ENCODE measurements at regions not wholly inside any gene's neighbourhood (a gene's known extent, or its start where the extent isn't known, plus 50 kb on each side); places are given as distances from the start of the nearest gene placed in this dataset.
"Not testable (repeated sequence)": the region's sequence is repeated elsewhere in the genome, so short reads cannot be mapped to it uniquely, and the experiment has no call there.

DNA sequence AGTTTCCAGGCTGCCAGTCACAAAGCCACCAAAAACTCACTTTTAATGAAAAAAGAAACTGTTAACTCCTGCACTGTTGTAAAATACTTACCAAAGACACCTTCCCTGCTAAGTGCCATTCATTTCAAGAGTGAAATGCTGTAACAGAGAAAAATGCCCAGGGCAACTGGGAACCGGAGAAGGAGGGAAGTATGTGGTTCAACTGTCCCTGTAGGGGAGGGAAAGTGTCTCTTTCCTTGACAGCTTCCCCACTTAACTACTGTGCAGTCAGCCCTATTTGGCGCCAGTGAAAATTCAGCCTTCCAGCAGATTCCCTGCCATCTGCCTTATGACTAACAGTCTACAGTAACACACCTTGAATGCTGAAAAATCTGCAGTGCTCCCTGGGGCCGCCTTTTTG lies 789.0 kb downstream of the DIAPH3 start:
- no peak for DNase-seq

DNA sequence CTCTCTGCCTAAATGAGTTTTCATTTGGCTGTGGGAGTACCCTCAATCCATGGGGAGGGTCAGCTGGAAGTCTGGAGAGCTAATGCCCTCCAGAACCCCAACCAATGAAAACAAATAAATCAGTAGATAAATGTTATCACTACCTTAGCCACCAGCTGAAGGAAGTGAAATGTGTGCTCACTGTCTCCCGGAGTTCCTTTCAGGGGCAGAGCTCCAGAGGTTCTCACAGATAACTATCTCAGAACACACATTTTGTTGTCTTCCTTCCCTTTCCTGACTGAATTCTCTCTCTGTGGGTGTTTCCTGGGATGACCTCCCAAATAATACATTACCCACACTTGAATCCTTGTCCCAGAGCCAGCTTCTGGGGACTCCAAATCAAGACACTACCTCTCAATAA lies 779.6 kb downstream of the DIAPH3 start:
- no peak for DNase-seq

GRCh38 chr13:59391696-59392095 lies 772.0 kb downstream of the DIAPH3 start:
- DNase-seq: peak; percentile 80

GRCh38 chr13:59392328-59392727 lies 771.4 kb downstream of the DIAPH3 start:
- DNase-seq: no peak

GRCh38 chr13:59394496-59394895 lies 769.2 kb downstream of the DIAPH3 start:
- no peak for DNase-seq

- DNase-seq: no peak
Measured at GRCh38 chr13:59398127-59398526, 765.6 kb downstream of the DIAPH3 start.

- no peak for DNase-seq
Measured at GRCh38 chr13:59398661-59399060, 765.1 kb downstream of the DIAPH3 start.

GRCh38 chr13:59399513-59399912 lies 764.2 kb downstream of the DIAPH3 start:
- DNase-seq: no peak

- DNase-seq: no peak
Measured at GRCh38 chr13:59404331-59404730, 759.4 kb downstream of the DIAPH3 start.

- DNase-seq: not testable (repeated sequence)
Measured at GRCh38 chr13:59407251-59407650, 756.5 kb downstream of the DIAPH3 start.

GRCh38 chr13:59408738-59409137 lies 755.0 kb downstream of the DIAPH3 start:
- DNase-seq: no peak

GRCh38 chr13:59409211-59409610 lies 754.5 kb downstream of the DIAPH3 start:
- no peak for DNase-seq

GRCh38 chr13:59409634-59410200 lies 754.0 kb downstream of the DIAPH3 start:
- DNase-seq: no peak

- no peak for DNase-seq
Measured at GRCh38 chr13:59413126-59413525, 750.6 kb downstream of the DIAPH3 start.

DNA sequence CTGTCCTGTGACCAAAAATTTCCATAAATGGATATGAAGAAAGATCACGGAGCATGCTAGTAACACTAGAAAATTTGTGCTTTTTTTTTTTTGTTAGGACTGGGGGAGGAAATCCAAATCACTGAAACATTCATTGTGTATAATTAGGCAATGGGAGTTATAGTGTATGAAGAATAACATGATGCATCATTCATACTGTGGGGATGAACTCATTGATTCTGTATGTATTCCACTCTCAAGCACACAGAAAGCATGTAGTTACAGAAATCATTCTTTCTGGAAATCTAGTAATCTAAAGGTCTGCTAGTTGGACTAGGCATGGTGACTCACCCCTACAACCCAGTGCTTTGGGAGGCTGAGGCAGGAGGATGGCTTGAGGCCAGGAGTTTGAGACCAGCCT lies 749.7 kb downstream of the DIAPH3 start:
- DNase-seq: no peak

DNA sequence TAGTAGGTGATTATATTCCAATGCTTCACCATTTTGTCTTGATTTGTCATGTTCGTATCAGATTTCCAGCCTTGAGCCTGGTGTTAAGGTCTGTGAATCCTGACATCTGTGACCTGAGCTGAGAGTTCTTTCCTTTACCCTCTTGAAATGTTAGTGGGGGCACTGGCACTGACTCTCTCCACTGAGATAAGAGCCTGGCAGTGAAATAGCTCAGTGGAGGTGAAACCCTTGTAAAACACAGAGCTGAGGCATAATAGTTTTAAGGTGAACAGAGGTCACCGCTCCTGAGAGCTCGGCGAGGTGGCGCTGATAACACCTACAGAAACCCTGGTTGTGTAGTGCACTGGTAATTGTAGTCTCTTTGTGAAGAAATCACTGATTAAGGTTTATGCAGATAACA lies 748.2 kb downstream of the DIAPH3 start:
- DNase-seq: no peak

DNA sequence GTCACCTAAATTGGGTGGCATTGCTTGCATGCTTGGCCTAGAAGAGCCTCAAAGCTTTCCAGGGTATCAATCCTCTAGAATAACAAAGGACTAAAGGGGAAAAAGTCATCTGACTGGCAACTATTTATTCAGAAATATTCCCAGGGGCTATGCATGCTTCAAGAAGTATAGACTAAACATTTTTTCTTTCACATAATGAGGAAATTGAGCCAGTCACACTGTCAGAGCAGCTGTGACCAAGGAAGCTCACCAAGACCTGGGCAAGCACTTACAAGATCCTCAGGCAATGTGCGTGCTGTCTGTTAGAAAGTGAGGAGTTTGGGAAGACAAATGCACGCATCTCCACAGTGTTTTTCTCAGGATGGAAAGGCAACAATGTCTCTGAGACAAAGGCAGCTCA lies 747.2 kb downstream of the DIAPH3 start:
- no peak for DNase-seq

DNA sequence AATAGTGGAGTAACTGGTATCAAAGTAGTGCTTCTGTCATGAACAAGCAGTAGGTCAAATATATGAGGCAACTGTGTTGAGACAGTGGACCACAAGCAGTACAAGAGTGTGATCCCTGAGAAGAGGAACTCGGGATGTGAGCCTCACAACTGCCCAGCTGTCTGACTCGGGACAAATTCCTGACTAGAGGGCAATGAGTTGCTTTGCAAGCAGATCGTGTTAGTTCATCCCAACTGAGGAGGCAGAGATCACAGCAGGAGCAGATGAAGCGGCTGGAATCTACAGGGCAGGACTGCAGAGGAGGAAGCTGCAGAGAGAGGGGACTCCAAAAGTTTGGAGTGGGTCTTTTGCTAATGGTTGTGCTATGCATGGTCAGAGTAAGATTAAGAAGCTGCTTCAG lies 741.1 kb downstream of the DIAPH3 start:
- DNase-seq: no peak

DNA sequence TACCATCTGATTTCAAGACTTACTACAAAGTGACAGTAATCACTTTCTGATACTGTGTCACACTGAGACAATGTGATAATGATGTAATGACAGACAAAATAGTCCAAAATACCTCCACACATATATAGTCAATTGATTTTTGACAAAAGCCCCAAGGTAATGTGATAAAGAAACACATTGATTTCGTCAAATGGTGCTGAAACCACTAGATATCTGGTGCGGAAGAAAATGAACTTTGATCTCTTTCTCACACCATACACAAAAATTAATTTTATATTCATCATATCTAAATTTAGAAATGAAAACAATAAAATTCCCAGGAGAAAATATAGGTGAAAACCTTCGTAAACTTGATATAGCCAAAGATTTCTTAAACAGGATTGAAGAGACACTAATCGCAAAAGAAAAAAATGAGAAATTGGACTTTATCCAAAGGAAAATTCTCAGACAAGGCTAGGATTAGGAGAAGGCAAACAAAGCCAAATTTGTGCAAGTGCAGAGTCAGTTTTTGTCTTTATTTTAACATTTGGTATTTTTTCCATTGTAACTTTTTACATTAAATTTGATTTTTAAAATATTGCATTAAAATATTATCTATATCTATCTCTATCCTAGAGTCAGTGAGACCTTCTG lies 739.9 kb downstream of the DIAPH3 start:
- no peak for DNase-seq

GRCh38 chr13:59424661-59425060 lies 739.1 kb downstream of the DIAPH3 start:
- no peak for DNase-seq

GRCh38 chr13:59425211-59425741 lies 738.5 kb downstream of the DIAPH3 start:
- no peak for DNase-seq

- no peak for DNase-seq
Measured at GRCh38 chr13:59435024-59435423, 728.7 kb downstream of the DIAPH3 start.

DNA sequence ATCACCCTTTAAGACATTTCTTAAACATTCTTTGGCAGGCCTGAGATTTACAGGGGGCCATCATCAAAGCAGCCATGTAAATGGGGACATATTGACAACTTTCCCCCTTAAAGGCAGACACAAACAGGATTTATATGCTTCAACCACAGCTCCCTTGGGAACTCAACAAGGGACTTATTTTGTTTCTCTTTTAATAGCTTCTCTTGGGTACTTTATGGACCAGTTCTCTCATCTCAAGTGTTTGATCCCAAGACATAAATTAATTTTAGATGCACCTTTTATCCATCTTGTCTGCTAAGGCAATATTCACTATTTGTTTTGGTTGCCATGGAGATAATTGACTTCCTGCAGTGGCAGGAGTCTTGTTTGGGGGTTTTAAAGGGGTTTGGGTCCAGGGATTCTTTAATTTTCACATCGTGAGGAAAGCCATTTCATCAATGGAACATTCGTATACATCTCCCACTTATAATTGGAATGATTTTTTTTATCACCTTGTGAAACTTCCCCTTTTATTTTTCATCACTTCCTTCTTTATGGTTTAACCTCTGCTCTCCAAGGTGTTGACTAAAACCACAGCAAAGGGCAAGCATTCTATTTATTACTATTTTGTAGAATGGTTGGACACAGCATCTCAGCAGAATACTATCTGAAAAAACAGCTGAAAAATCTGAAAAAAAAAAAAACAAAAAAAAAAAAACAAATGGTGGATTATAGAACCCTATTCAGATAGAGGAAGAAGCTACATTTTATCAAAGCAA lies 726.0 kb downstream of the DIAPH3 start:
- no peak for DNase-seq

DNA sequence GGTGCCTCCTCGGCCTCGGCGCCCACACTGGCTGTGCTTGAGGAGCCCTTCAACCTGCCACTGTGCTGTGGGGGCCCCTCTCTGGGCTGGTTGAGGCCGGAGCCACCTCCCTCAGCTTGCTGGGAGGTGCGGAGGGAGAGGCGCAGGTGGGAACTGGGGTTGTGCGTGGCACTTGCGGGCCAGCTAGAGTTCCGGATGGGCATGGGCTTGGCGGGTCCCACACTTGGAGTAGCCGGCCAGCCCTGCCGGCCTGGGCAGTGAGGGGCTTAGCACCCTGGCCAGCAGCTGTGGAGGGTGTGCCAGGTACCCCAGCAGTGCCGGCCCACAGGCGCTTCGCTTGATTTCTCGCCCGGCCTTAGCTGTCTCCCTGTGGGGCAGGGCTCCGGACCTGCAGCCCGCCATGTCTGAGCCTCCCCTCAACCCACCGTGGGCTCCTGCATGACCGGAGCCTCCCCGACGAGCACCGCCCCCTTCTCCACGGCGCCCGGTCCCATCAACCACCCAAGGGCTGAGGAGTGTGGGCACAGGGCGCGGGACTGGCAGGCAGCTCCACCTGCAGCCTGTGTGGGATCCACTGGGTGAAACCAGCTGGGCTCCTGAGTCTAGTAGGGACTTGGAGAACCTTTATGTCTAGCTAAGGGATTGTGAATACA lies 723.8 kb downstream of the DIAPH3 start:
- no peak for DNase-seq

All from CD4-positive, alpha-beta T cell treated with Interleukin-10 for 1 hour (primary cell).